ENCODE measurements at regions not wholly inside any gene's neighbourhood (a gene's known extent, or its start where the extent isn't known, plus 50 kb on each side); places are given as distances from the start of the nearest gene placed in this dataset.

DNA sequence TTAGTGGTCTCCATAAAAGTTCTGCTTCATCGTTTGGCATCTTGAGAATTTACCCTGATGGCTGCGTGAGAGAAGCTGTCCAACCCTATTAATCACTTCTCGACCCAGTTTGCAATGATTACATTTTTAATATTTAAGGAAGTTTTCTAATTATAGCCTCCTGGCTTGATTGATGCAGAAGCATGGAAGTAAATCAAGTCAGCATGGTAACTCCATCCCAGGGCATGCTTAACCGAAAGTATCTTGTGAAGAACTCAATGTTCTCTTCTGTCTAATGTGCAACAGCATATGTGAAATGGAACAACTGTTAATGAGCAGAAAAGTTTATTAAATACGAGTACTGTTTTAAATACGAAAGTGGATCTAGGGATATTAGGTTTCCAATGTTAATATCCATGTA is 278.9 kb upstream of the CD180 start:
- no peaks in the 10 kb centered on the region for H3K36me3 ChIP-seq (ENCODE audit: control insufficient read depth in 1 of 2, insufficient read depth in 2 of 2, low read length in 2 of 2)
- no peak for ATAC-seq
- H3K4me2 ChIP-seq (ENCODE audit: low read length), result no peak overlapping the region
- no peak for DNase-seq (ENCODE audit: low read depth, low spot score)
- H4K20me1 ChIP-seq (ENCODE audit: insufficient read depth), result no peaks in the 10 kb centered on the region
- no peaks in the 10 kb centered on the region for H3K79me2 ChIP-seq (ENCODE audit: insufficient read depth, low read length)
- H3K4me3 ChIP-seq (replicated peaks in 1 of 2; ENCODE audit: low read depth in 1 of 2, low read length in 2 of 2), result no peak overlapping the region
- no TSS peak for BruUV-seq (replicated peaks)
- no peak for TF ChIP-seq JUND (IDR thresholded peaks at IDR 0.05)
- RAD21 ChIA-PET (ENCODE audit: low non-redundant PET in 1 of 2, low total read pairs in 2 of 2, uncharacterized antibody in 2 of 2, unreplicated experiment in 2 of 2), result no interaction called here
- no peak overlapping the region for H3K27ac ChIP-seq (ENCODE audit: low read depth, low read length)
- CTCF ChIA-PET, result no interaction called here
- POLR2A ChIA-PET, result no interaction called here
- H3K9me3 ChIP-seq (ENCODE audit: control insufficient read depth in 1 of 2, insufficient read depth in 1 of 2, low read depth in 1 of 2, low read length in 2 of 2), result no peaks in the 10 kb centered on the region
- H2AFZ ChIP-seq (ENCODE audit: low read depth, low read length, poor library complexity, severe bottlenecking), result no peak overlapping the region
- no peaks in the 10 kb centered on the region for H3K4me1 ChIP-seq (ENCODE audit: control insufficient read depth in 1 of 2, insufficient read depth in 2 of 2, low read length in 2 of 2)
- H3K9ac ChIP-seq (ENCODE audit: low read length), result no peak overlapping the region
- no peaks in the 10 kb centered on the region for H3K9me2 ChIP-seq (ENCODE audit: insufficient read depth)
- H3K27me3 ChIP-seq (ENCODE audit: insufficient read depth, low read length), result no peaks in the 10 kb centered on the region
- intact Hi-C loops (cut with micrococcal nuclease), result no loop called here

DNA sequence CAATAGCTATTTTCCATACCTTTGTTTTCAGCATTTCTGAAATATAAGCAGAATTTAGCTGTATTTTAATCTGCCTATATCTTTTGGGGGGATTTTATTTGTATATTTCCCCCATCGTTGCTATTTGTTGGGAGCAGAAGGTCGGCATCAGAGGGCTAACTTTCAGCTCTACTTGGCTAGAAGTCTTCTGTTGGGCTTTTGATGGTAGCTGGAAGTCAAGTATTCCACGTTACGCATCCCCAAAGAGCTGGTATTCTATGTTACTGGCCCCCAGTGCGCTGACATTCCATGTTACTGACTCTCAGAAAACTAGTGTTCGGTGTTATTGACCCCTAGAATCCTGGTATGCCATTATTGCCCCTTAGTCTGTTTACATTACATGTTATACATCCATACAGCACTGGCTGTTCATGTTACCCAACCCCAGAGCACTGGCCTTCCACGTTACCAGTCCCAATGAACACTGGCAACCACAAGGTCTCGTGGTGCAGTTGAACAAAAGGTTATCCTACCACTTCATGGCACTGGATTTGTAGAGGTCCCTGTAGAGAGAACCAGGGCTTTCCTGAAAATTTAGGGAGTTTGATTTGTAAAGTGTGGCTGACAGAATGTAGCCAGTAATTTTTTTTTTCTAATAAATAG is 278.1 kb upstream of the CD180 start:
- TF ChIP-seq, protein P1, sequence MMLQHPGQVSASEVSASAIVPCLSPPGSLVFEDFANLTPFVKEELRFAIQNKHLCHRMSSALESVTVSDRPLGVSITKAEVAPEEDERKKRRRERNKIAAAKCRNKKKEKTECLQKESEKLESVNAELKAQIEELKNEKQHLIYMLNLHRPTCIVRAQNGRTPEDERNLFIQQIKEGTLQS (IDR thresholded peaks at IDR 0.05), result no peak
- no peak for TF ChIP-seq EZH2 (IDR thresholded peaks at IDR 0.05)
- TF ChIP-seq CEBPB (IDR thresholded peaks at IDR 0.05; ENCODE audit: low read depth), result no peak
- no peak for TF ChIP-seq RAD21 (IDR thresholded peaks at IDR 0.05; ENCODE audit: low read depth)
- TF ChIP-seq, protein P2, sequence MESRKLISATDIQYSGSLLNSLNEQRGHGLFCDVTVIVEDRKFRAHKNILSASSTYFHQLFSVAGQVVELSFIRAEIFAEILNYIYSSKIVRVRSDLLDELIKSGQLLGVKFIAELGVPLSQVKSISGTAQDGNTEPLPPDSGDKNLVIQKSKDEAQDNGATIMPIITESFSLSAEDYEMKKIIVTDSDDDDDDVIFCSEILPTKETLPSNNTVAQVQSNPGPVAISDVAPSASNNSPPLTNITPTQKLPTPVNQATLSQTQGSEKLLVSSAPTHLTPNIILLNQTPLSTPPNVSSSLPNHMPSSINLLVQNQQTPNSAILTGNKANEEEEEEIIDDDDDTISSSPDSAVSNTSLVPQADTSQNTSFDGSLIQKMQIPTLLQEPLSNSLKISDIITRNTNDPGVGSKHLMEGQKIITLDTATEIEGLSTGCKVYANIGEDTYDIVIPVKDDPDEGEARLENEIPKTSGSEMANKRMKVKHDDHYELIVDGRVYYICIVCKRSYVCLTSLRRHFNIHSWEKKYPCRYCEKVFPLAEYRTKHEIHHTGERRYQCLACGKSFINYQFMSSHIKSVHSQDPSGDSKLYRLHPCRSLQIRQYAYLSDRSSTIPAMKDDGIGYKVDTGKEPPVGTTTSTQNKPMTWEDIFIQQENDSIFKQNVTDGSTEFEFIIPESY (IDR thresholded peaks at IDR 0.05; ENCODE audit: extremely low read depth, insufficient replicate concordance, low read length), result no peak
- ChIA-PET POLR2A (no interaction called here), RAD21 (ENCODE audit: low non-redundant PET in 1 of 2, low total read pairs in 2 of 2, uncharacterized antibody in 2 of 2, unreplicated experiment in 2 of 2) (no interaction called here), CTCF (no interaction called here)
- Histone ChIP-seq H3K4me3 (replicated peaks in 1 of 2; ENCODE audit: low read depth in 1 of 2, low read length in 2 of 2) (no peak overlapping the region), H3K36me3 (ENCODE audit: control insufficient read depth in 1 of 2, insufficient read depth in 2 of 2, low read length in 2 of 2) (no peaks in the 10 kb centered on the region), H4K20me1 (ENCODE audit: insufficient read depth) (no peaks in the 10 kb centered on the region), H3K79me2 (ENCODE audit: insufficient read depth, low read length) (no peaks in the 10 kb centered on the region), H3K4me2 (ENCODE audit: low read length) (no peak overlapping the region), H3K9ac (ENCODE audit: low read length) (no peak overlapping the region), H3K27me3 (ENCODE audit: insufficient read depth, low read length) (no peaks in the 10 kb centered on the region), H2AFZ (ENCODE audit: low read depth, low read length, poor library complexity, severe bottlenecking) (no peak overlapping the region), H3K9me3 (ENCODE audit: control insufficient read depth in 1 of 2, insufficient read depth in 1 of 2, low read depth in 1 of 2, low read length in 2 of 2) (no peaks in the 10 kb centered on the region), H3K9me2 (ENCODE audit: insufficient read depth) (no peaks in the 10 kb centered on the region), H3K27ac (ENCODE audit: low read depth, low read length) (no peak overlapping the region), H3K4me1 (ENCODE audit: control insufficient read depth in 1 of 2, insufficient read depth in 2 of 2, low read length in 2 of 2) (no peaks in the 10 kb centered on the region)
- intact Hi-C loops (cut with micrococcal nuclease), result no loop called here
- no peak for ATAC-seq
- no TSS peak for BruUV-seq (replicated peaks)
- no peak for DNase-seq (ENCODE audit: low read depth, low spot score)
